HepG2 (cell line): ENCODE measurements at regions not wholly inside any gene's neighbourhood (a gene's known extent, or its start where the extent isn't known, plus 50 kb on each side); places are given as distances from the start of the nearest gene placed in this dataset.

Source experiments
- ATAC-seq: fragments of 200-7000 bp; cut with Tn5 transposase; 3 replicates; pipeline ENCODE4 v1.9.1; 2020; ENCODE audit warnings: mild to moderate bottlenecking, moderate library complexity
- BruUV-seq: library from RNA; stranded (reverse); fragments of 400-500 nt; replicated peaks from 2 replicates; lab custom pipeline; 2021; lab: Mats Ljungman, UMichigan
- CTCF ChIA-PET: fragments of 300-600 bp; formaldehyde crosslinking; extraction: SDS; loops from one replicate; lab custom pipeline; 2021; ENCODE audit warnings: low total read pairs, inconsistent platforms, low intra/inter-chr PET ratio; lab: Yijun Ruan, JAX
- POLR2A ChIA-PET: fragments of 350-600 bp; sonication (Branson Sonifier 250); formaldehyde crosslinking; loops from one replicate; lab custom pipeline; 2020; ENCODE audit warnings: antibody characterized with exemption, inconsistent platforms; lab: Yijun Ruan, JAX
- DNase-seq: peaks from one replicate; pipeline ENCODE4 v3.0.0-alpha.2; 2015; ENCODE audit warnings: low spot score
- FAIRE-seq: peaks from 3 replicates; lab custom pipeline; 2011; peaks lifted over from hg19 to GRCh38; lab: Jason Lieb, UNC
- H2AFZ ChIP-seq: one replicate; pipeline ENCODE4 v1.6.1; 2011; ENCODE audit warnings: low read length, inconsistent platforms
- H3K27ac ChIP-seq: fragments of 300-600 bp; 3 replicates; pipeline ENCODE4 v1.8.0; 2011; ENCODE audit warnings: mixed run types, mild to moderate bottlenecking, mixed read lengths, low read length, inconsistent platforms; ENCODE audit not compliant: insufficient read depth; ENCODE audit errors: extremely low read length
- H3K27me3 ChIP-seq, 2 experiments: fragments of 200-600 bp in 1 of 2; 2 replicates in 1 of 2; 3 replicates in 1 of 2; pipeline versions ENCODE4 v1.6.0 to v1.8.0; 2011; ENCODE audit warnings: low read length in 2 of 2, mild to moderate bottlenecking in 2 of 2, moderate library complexity in 2 of 2, inconsistent platforms in 1 of 2; ENCODE audit not compliant: insufficient read depth in 2 of 2, control insufficient read depth in 1 of 2
- H3K36me3 ChIP-seq, 2 experiments: fragments of 200-600 bp in 1 of 2; replicated peaks in 1 of 2; 2 replicates in 1 of 2; 3 replicates in 1 of 2; pipeline versions ENCODE4 v1.5.1 to v1.8.0; 2011; ENCODE audit warnings: low read length in 2 of 2, inconsistent platforms in 1 of 2; ENCODE audit not compliant: insufficient read depth in 2 of 2, control insufficient read depth in 1 of 2
- H3K4me1 ChIP-seq: 2 replicates; pipeline ENCODE4 v1.5.1; 2012; ENCODE audit warnings: low read length, inconsistent platforms; ENCODE audit not compliant: insufficient read depth
- H3K4me2 ChIP-seq: 2 replicates; pipeline ENCODE4 v1.6.0; 2011; ENCODE audit warnings: low read depth, low read length, inconsistent platforms
- H3K4me3 ChIP-seq, 3 experiments: fragments of 200-600 bp in 1 of 3; sonication (generic), shearing (Covaris generic) in 1 of 3; replicated peaks in 1 of 3; 2 replicates each; pipeline ENCODE4 v1.5.1; 2011 to 2016; ENCODE audit warnings: low read length in 3 of 3, inconsistent platforms in 2 of 3, low read depth in 2 of 3, mild to moderate bottlenecking in 2 of 3, control low read depth in 1 of 3, mixed read lengths in 1 of 3; ENCODE audit not compliant: insufficient read depth in 1 of 3
- H3K79me2 ChIP-seq: one replicate; pipeline ENCODE4 v1.6.1; 2011; ENCODE audit warnings: low read length, inconsistent platforms; ENCODE audit not compliant: insufficient read depth
- H3K9ac ChIP-seq: 2 replicates; pipeline ENCODE4 v1.6.0; 2011; ENCODE audit warnings: mild to moderate bottlenecking, low read depth, low read length, inconsistent platforms; ENCODE audit not compliant: insufficient read depth
- H3K9me3 ChIP-seq: 2 replicates; pipeline ENCODE4 v1.5.1; 2012; ENCODE audit warnings: mild to moderate bottlenecking, low read length
- H4K20me1 ChIP-seq: 2 replicates; pipeline ENCODE4 v1.6.0; 2011; ENCODE audit warnings: inconsistent platforms, mild to moderate bottlenecking, low read length, moderate library complexity; ENCODE audit not compliant: insufficient read depth
- ATF4 ChIP-seq, 2 experiments: fragments of 450-650 bp in 1 of 2; sonication (generic) in 1 of 2; formaldehyde crosslinking; IDR thresholded peaks; 2 replicates each; pipeline versions ENCODE4 v1.5.0 to v1.8.0; 2020 to 2022; ENCODE audit warnings: mild to moderate bottlenecking in 1 of 2, missing genetic modification reagents in 1 of 2
- ERF ChIP-seq: IDR thresholded peaks from 2 replicates; pipeline ENCODE4 v1.6.1; 2018; ENCODE audit warnings: missing biosample characterization, missing genetic modification reagents
- SIN3A ChIP-seq: IDR thresholded peaks from 2 replicates; pipeline ENCODE4 v1.6.1; 2011; ENCODE audit warnings: low read depth, mild to moderate bottlenecking, control low read depth, low read length, borderline replicate concordance
- SNRNP70 ChIP-seq: fragments of 200-400 bp; formaldehyde crosslinking; IDR thresholded peaks from 2 replicates; pipeline ENCODE4 v1.6.1; 2017; ENCODE audit warnings: mild to moderate bottlenecking, low read depth, low read length, moderate library complexity
- SRY ChIP-seq: sonication (generic); formaldehyde crosslinking; IDR thresholded peaks from 2 replicates; pipeline ENCODE4 v1.8.0; 2022; ENCODE audit warnings: mild to moderate bottlenecking, missing genetic modification reagents
- TFE3 ChIP-seq: IDR thresholded peaks from 2 replicates; pipeline ENCODE4 v1.6.1; 2016
- ZFP41 ChIP-seq: sonication (generic); formaldehyde crosslinking; IDR thresholded peaks from 2 replicates; pipeline ENCODE4 v1.4.0; 2020; ENCODE audit warnings: mild to moderate bottlenecking, missing genetic modification reagents, borderline replicate concordance
- ZFP82 ChIP-seq: sonication (generic); formaldehyde crosslinking; IDR thresholded peaks from 2 replicates; pipeline ENCODE4 v1.5.1; 2020; ENCODE audit warnings: mild to moderate bottlenecking, missing genetic modification reagents, borderline replicate concordance
- ZNF12 ChIP-seq: sonication (generic); formaldehyde crosslinking; IDR thresholded peaks from 2 replicates; pipeline ENCODE4 v1.5.0; 2020; ENCODE audit warnings: missing genetic modification reagents
- ZNF251 ChIP-seq: sonication (generic); formaldehyde crosslinking; IDR thresholded peaks from 2 replicates; pipeline ENCODE4 v1.9.0; 2021; ENCODE audit warnings: mild to moderate bottlenecking, missing genetic modification reagents
- ZNF503 ChIP-seq: sonication (generic); formaldehyde crosslinking; IDR thresholded peaks from 2 replicates; pipeline ENCODE4 v1.4.0; 2020; ENCODE audit warnings: missing genetic modification reagents
- ZNF512 ChIP-seq: sonication (generic); formaldehyde crosslinking; IDR thresholded peaks from 2 replicates; pipeline ENCODE4 v1.4.0; 2020; ENCODE audit warnings: mild to moderate bottlenecking, missing genetic modification reagents
- ZNF567 ChIP-seq: sonication (generic); formaldehyde crosslinking; IDR thresholded peaks from 2 replicates; pipeline ENCODE4 v1.8.1; 2023; ENCODE audit warnings: mild to moderate bottlenecking, missing genetic modification reagents, borderline replicate concordance
- ZNF609 ChIP-seq: sonication (generic); formaldehyde crosslinking; IDR thresholded peaks from 2 replicates; pipeline ENCODE4 v1.4.0; 2020; ENCODE audit warnings: mild to moderate bottlenecking, missing genetic modification reagents, borderline replicate concordance
- ZNF816 ChIP-seq: sonication (generic); formaldehyde crosslinking; IDR thresholded peaks from 2 replicates; pipeline ENCODE4 v1.8.0; 2022; ENCODE audit warnings: missing genetic modification reagents, mild to moderate bottlenecking, borderline replicate concordance
- in situ Hi-C: cut with HindIII; loops from 2 replicates; pipeline ENCODE4 v1.10.0; 2017; ENCODE audit warnings: low pct_unique_long_range_greater_than_20kb; ENCODE audit not compliant: extremely low pct_ligation_motif_present
- intact Hi-C: fragments of 100-400 bp; cut with micrococcal nuclease; formaldehyde crosslinking; loops from one replicate; pipeline ENCODE4 v1.10.0; 2022; ENCODE audit not compliant: unreplicated experiment

- Histone ChIP-seq H3K27ac (no peak overlapping the region), H3K4me1 (no peaks in the 10 kb centered on the region), H3K4me3 (no peak overlapping the region), H3K27me3 (peaks cover 1 to 4% of the 10 kb centered on the region in 2 experiments; a peak in 2 of 5 replicates), H2AFZ (no peak overlapping the region), H3K9ac (no peak overlapping the region), H3K9me3 (no peaks in the 10 kb centered on the region), H4K20me1 (no peaks in the 10 kb centered on the region), H3K79me2 (no peaks in the 10 kb centered on the region), H3K4me2 (no peak overlapping the region), H3K36me3 (no peaks in the 10 kb centered on the region)
- ChIA-PET POLR2A (no interaction called here), CTCF (no interaction called here)
- FAIRE-seq (no peak), ATAC-seq (no peak), DNase-seq (no peak)
- no TSS peak for BruUV-seq
- in situ Hi-C loops, result no loop called here
- intact Hi-C loops, result no loop called here
- no peak for TF ChIP-seq ZNF512 (CRISPR knock-in tag)
- TF ChIP-seq TFE3 (CRISPR knock-in tag), result no peak
- no peak for TF ChIP-seq ERF (CRISPR knock-in tag)
- no peak for TF ChIP-seq ZNF567 (CRISPR knock-in tag)
- TF ChIP-seq ZFP82 (CRISPR knock-in tag), result no peak
- no peak for TF ChIP-seq ZNF816 (CRISPR knock-in tag)
- TF ChIP-seq SRY (CRISPR knock-in tag), result no peak
- TF ChIP-seq ZNF609 (CRISPR knock-in tag), result no peak
- no peak for TF ChIP-seq ZFP41 (CRISPR knock-in tag)
- TF ChIP-seq ATF4 (CRISPR knock-in tag; IDR thresholded peaks at IDR 0.05), result no peak
- TF ChIP-seq ZNF12 (CRISPR knock-in tag), result no peak
- no peak for TF ChIP-seq SNRNP70
- TF ChIP-seq ZNF251 (CRISPR knock-in tag), result no peak
- TF ChIP-seq ZNF503 (CRISPR knock-in tag), result no peak
- TF ChIP-seq SIN3A, result no peak
Measured at GRCh38 chr18:55139307-55139706, 180.0 kb upstream of the CCDC68 start.
